HG03280 (cell line): ENCODE measurements at regions not wholly inside any gene's neighbourhood (a gene's known extent, or its start where the extent isn't known, plus 50 kb on each side); places are given as distances from the start of the nearest gene placed in this dataset.

Source experiments
- ATAC-seq: cut with Tn5 transposase; IDR thresholded peaks from one replicate; pipeline ENCODE4 v1.9.1; 2021; ENCODE audit warnings: mild to moderate bottlenecking, moderate library complexity; ENCODE audit not compliant: unreplicated experiment

DNA sequence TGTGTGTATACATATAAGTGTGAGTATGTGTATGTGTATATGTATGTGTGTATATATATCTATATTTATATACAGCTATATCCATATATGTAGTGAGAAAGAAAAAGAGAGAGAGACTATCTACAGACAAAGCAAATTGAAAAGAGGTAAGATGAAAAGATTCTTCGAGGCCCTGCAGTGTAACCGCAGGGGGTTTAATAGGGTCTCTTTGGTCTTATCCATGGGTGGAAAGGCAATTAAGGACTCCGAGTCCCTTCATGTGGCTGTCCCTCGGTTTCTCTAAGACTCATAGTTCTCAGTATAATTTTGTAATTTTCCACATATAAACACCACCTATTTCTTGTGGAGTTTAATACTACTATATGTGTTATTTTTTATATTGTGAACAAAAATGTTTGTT, 50.6 kb upstream of the JAZF1 start:
- no peak for ATAC-seq

DNA sequence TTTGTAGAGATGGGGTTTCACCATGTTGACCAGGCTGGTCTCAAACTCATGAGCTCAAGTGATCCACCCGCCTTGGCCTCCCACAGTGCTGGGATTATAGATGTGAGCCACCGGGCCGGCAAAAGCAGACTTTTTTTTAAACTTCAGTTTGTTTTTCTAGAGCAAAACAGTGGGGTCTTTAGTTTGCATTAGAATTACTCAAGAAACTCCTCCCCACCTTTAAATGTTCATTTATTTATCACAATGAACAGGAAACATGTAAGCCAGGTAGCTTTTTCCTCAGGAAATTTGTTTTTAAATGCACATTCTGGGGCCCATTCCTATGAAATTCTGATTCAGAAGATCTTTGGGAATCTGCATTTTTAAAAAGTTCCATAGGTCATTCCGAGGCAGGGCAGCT, 56.0 kb upstream of the JAZF1 start:
- no peak for ATAC-seq

DNA sequence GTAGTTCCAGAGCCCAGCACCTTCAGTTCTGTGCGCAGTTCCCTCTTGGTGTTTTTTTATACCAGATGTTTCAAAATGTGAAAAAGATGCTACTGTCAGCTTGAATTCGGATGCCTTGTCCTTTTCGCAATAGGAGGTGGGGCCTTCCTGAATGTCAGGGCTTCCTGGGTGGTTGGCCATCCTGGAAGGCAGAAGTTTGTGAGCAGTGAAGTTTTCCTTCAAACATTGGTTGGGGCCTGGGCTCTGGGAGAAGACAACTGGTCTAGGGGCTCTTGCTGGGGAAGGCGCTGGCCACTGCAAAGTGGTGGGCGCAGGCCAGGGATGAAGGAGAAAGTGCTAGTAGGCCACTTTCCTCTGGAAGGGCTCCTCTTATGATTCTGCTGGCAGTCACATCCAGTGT, 56.8 kb upstream of the JAZF1 start:
- no peak for ATAC-seq

DNA sequence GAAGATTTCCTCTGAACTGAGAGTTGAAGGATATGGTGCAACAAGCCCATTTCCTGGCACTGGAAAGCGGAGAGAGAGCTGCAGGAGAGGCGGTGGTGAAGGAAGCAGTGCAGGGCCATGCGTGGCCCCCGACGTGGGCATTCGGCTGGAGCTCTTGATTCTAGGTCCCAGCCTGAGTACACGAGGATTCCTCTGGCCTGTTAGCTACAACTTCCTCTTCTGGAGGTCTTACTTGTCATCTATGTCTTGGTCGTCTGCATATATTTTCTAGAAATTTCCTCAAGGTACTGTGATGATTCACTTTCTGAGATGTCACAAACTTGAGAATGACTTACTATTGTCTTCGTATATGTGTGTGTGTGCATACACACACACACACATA, 59.2 kb upstream of the JAZF1 start:
- ATAC-seq: no peak

DNA sequence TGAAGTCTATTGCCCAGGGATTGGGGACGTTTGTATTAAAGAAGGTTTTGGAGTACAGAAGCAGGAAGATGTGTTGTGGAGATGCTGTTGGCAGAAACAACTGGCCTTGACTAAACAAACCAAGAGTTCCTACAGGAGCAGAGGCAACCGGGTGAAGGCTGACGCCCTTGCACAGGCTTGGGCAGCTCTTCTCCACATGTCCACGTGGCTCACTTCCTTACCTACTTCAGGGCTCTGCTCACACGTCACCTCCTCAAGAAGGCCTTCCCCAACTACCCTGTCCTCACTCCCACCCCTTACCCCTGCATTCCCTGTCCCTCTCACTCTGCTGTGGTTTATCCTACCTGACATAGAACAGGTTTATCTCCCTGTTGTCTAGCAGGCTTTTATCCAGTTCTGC, 59.9 kb upstream of the JAZF1 start:
- ATAC-seq: no peak

DNA sequence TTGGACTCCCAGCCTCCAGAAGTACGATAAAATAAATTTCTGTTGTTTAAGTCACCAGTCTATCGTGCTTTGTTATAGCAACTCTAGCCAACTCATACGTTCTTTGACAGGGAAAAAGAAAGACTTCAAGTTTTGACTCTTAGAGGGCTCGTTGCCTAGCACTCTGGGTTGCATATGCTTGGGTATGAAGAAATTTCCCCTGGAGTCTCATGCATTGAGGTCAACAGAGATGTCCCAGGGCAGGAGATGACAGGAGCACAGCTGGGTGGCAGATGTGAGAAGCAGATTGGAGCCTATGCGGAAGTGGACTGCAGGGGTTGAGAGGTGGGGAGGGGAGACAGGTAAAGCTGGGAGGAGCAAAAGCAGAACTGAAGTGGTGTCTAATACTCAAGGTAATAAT, 63.3 kb upstream of the JAZF1 start:
- ATAC-seq: no peak

DNA sequence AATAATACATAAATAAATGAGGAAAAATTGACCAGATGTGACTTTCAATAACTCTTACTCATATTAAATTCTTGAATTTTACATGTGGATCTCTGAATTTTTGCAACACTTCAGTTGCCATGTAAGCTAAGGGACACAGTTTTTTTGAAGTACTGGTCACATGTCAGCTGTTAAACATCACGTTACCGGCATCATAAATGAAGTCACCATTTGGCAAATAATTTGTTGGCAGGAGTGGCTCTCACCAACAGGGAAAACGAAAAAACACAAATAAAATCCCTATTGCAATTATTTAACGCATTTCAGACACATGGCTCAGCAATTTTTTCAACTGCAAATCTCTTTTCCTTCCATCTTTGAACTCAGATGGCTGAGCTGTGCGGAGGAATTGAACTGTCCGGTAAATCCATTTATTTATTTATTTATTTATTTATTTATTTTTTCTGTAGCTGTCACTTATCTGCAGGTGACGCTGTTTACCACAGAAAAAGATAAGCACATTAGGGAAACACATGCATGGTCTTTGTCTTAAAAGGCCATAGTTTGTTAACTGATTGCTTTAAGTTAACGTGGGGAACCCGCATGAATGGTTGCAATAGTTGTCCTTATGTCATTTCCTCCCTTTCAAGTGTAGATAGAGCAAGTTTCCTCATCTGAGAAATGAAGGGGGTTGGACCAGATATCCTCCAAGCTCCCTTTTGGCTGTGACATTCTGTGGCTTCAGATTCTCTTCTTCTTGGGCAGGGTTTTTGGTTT, 64.7 kb upstream of the JAZF1 start:
- ATAC-seq: no peak

DNA sequence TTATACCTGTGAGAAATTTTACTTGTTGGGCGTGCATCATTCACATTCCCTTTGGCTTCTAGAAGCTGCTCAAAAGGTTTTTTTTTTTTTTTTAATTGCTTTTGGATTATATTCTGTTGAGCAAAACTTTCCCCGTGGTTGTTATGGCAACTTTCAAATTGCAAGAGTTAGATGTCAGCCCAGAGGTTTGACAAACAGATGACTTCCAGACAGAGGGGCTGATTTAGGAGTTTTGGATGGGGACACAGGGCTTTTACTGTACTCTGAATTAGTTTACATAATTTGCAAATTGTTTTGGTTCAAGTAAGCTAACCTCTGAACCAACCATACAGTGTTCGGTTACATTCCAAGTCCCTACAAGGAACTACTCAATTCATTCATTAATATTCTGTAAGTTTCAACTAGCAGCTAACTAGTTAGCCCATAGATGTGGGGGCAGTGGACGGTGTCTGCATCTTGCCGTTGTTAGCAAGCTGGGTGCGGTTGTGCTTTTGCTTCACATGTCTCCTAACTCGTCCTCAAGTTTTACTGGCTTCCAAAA, 66.4 kb upstream of the JAZF1 start:
- no peak for ATAC-seq

DNA sequence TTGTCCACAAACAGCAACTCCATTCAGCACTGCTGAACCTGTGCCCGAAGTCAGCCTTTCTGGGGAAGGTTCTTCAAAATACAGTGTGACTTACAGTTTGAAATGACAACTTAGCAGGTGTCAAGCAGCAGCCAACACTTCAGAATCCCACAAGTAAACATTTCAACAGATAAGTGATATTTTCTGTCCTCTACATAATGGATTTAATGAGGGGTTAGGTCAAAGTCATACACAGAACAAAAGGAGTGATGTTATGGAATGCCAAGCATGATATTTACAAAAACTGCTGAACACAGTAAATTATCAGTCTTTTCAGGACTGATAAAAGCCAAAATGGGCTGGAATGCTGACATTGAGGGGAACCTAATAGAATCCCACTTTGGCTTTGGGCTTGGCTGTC, 77.6 kb upstream of the JAZF1 start:
- ATAC-seq: no peak

DNA sequence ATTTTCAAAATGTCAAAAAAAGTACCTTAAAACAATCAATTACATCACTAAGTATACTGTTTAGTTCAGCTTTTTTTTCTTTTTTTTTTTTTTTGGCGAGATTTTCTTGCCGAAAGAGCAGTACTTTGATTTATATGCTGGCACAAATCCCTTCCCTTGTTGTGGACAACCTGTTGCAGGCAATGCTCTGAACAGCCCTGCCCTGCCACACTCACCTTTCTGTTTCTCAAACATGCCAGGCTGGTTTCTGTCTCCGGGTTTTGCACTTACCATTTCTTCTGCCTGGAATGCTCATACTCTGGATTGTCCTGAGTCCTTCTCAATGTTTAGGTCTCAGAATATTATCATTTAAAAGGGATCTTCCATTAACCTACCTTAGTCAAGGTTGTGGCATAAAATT, 80.4 kb upstream of the JAZF1 start:
- no peak for ATAC-seq

DNA sequence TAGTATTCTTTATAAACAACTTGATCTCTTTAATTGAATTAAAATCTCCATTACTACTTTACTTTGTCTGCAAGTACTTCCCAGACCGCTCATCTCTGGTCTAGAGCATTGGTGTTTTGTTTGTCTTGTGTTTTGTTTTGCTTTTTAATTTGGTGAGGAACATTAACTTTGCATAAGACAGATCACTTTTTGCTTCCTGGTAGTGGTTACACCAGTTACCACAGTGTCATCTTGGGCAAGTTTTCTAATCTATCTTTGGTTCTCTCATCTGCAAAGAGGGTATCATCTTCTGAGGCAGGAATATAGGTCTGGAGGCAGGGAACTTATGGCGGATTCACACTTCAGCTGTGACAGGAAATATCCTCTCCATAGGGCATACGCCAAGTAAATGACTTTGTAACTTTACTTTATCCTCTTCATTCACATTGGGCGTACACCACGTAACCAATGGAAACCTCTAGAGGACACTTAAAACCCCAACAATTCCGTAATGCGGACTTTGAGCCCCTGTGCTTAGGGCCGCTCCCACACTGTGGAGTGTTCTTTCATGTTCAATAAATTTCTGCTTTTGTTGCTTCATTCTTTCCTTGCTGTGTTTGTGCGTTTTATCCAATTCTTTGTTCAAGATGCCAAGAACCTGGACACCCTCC, 83.2 kb upstream of the JAZF1 start:
- ATAC-seq: no peak

DNA sequence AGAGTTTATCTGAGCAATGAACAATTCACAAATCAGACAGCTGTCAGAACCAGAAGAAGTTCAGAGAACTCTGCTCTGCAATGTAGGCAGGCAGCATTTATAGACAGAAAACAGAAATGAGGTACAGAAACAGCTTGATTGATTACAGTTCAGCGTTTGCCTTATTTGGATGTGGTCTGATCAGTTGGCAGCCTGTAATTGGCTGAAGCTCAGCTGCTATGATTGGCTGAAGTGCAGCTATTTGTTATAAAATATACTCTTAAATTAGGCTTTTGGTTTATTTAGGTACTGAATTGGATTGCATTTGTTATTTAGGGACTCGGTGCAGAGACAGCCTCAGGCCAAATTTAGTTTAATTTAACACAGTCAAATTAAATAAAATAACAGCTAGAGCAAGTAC, 85.8 kb upstream of the JAZF1 start:
- no peak for ATAC-seq

DNA sequence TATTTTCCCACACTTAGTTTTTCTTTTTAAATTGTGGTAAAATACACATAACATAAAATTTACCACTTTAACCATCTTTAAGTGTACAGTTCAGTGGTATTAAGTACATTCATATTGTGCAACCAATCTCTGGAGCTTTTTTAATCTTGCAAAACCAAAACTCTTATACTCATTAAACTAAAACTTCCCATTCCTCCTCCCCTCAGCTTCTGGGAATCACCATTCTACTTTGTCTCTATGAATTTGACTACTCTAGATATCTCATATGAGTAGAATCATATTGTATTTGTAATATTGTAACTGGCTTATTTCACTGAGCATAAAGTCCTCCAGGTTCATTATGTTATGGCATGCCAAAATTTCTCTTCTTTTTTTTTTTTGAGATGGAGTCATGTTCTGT, 86.4 kb upstream of the JAZF1 start:
- no peak for ATAC-seq

DNA sequence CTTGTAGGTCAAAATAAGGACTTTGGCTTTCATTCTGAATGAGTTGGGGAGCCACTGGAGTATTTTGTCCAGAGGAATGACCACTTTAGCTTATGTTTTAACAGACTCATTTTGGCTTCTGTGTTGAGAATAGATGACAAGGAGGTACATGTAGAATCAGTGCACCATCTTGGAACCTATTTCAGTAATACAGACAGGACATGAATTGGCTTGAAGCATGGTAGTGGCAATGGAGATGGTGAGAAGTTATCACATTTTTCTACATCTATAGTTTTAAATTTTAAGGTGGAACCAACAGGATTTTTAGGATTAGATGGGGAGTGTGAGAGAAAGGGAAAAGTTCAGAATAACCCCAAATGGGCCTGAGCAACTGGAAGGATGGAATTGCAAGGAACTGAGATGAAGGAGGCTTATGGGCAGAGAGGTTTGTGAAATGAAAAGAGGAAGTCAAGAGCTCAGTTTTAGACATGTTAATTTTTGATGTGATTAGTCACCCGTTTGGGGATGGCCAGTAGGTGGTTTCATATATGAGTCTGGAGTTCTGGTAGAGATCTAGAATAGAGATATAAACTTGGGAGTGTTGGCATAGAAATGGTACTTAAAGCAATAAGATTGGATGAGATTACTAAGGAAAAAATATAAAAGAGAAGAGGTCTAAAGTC, 89.2 kb upstream of the JAZF1 start:
- ATAC-seq: no peak

DNA sequence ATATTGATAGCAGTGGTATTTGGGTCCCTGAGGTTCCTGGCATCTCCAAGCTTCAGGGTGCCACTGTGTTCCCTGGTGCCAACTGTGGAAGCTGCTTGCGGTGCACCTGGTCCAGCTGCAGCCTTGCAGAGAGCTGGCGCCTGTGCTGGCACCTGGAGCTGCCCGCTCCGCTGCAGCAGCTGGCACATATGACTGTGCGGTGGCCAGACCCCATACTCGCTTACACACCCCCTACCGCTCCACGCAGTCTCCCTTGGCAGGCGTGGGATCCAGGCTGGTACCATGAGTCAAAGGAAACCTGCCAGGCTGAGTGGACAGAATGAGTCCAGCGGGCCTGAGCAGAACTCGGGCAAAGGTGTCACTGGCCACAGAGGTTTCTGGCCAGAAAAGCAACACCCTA, 89.9 kb upstream of the JAZF1 start:
- ATAC-seq: no peak

DNA sequence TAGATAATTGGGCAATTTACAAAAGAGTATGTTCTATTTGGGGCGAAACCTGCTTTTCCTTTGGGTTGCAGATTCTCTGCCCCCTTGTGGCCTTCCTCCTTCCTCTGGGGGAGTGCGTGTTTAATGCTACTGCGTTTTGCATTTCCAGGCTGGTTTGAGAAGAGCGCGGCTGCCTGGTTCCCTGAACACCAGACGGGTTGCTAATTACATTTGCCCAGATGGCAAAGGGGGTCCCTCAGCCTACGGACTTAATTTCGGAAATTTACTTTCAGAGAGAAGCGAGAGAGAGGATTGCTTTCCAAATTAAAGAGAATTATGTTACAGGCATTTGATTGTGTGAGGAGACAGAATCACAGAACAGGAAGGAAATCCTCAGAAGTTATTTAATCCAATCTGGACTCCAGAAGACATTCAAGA, 91.9 kb upstream of the JAZF1 start:
- no peak for ATAC-seq

DNA sequence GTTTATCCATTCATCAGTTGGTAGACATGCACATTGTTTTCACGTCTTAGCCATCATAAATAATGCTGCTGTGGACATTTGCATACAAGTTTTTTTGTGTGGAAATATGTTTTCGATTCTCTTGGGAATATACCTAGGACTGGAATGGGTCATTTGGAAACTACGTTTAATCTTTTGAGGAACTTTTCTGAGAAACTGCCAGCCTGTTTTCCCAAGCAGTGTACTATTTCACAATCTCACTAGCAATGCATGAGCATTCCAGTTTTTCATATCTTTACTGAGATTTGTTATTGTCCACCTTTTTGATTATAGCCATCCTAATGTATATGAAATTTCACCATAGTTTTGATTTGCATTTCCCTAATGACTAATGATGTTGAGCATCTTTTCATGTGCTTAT, 95.7 kb upstream of the JAZF1 start:
- ATAC-seq: no peak

DNA sequence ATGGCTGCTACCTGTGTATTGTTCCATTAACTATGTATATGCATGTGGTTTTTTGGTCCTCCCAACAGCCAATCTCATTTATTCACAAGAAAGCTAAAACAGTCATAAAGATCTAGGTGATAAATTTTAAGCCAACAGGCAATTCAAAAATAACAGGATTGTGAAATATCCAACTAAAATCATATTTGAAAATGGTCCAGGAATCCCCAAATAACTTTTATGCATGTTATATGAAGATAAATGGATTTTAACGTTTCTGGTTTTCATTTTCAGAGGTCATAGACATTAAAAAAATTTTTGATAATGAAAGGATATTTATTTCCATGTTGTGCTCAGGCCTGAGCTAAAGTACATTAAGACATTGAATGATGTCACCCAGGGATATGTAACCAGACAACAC, 96.8 kb upstream of the JAZF1 start:
- ATAC-seq: no peak

DNA sequence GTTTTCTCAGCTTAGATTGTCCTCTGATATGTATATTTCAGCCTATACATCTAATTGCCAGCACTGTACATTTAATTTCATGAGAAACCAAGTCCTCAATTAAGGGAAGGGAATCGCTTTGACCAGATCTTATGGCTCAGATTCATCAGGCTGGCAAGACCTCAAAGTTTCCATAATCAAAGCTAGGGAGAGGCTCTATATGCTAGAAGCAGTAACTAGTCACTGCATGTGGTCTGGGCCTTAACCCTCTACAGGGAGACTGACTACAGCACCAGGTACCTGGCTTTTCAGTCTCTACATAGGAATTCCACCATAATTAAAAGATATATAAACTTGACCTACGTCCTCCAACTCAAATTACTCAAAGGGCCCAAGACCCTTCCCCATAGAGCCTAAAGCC, 97.4 kb upstream of the JAZF1 start:
- no peak for ATAC-seq

DNA sequence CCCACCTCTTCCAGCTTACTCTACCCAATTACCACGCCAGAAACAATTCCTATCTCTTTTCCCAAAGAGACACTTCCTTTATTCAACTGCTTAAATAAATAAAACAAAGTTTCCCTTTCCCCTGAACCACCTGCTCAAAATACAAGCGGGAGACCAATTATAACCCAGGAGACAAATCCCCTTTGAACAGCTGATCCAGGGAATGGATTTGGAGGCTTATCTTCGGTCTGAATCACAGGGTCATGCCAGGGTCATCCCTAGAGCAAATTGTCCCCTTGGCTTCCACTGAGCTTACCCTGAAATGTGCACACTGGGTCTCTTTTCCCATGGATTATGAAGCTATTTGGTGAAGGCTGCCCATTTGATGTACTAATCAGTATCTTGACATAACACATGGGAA, 99.9 kb upstream of the JAZF1 start:
- ATAC-seq: no peak

DNA sequence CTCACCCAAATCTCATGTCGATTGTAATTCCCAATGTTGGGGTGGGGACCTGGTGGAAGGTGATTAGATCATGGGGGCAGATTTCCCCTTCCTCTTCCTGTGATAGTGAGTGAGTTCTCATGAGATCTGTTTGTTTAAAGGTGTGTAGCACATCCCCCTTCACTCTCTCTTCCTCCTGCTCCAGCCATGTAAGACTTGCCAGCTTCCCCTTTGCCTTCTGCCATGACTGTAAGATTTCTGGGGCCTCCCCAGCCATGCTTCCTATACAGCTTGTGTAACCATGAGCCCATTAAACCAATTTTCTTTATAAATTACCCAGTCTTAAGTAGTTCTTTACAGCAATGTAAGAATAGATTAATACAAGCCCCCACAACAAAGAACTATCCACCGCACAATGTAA, 109.9 kb upstream of the JAZF1 start:
- no peak for ATAC-seq

DNA sequence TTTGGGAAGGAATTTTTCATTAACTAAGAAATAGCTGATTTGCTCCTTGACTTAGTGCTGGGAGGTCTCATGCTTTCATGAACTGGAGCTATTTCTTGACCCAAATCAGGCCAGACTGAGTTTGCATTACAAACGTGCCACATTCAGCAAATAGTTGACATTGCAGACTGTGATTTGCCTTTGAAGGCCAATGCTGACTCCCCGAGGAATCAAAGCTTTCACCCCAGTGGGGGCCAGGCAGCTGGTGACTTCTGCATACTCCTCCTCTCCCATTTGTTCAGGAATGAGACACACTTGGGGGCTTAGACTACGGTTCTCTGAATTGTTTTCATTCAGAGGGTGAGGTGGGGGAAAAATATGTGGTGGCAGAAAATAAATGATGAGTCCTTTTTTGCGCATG, 111.0 kb upstream of the JAZF1 start:
- ATAC-seq: no peak
